GM18951 (cell line): ENCODE measurements at regions not wholly inside any gene's neighbourhood (a gene's known extent, or its start where the extent isn't known, plus 50 kb on each side); places are given as distances from the start of the nearest gene placed in this dataset.

Source experiments
- POLR2A ChIP-seq: IDR thresholded peaks from 4 replicates; pipeline ENCODE4 v1.6.1; 2011; ENCODE audit warnings: mild to moderate bottlenecking; ENCODE audit not compliant: insufficient read length, insufficient read depth; ENCODE audit errors: extremely low read depth
- in situ Hi-C: fragments of 300-500 bp; cut with MboI; formaldehyde crosslinking; loops from one replicate; pipeline ENCODE4 v1.12.0; 2022; ENCODE audit warnings: low sequenced_read_pairs, mixed read lengths, inconsistent platforms; ENCODE audit not compliant: unreplicated experiment

DNA sequence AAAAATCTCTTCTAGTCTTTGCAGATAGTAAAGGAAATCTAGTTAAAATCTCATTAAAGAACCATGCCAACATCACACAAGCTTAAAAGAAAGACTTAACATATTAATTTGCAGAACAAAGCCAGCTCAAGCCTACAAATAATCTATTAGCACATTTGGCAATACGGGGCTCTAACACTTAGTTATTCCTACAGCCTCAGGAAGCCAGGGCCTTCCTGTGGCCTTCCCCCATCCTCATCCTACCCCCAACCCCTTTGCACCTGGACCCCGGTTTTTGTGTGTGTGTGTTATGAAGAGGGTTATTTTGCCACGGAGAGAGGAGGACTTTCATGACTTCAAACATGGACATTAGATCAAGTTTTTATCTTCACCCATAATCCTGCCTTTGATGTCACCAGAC is 64.6 kb downstream of the FOXB2 start:
- no peak for TF ChIP-seq POLR2A
- in situ Hi-C loops, result no loop called here

DNA sequence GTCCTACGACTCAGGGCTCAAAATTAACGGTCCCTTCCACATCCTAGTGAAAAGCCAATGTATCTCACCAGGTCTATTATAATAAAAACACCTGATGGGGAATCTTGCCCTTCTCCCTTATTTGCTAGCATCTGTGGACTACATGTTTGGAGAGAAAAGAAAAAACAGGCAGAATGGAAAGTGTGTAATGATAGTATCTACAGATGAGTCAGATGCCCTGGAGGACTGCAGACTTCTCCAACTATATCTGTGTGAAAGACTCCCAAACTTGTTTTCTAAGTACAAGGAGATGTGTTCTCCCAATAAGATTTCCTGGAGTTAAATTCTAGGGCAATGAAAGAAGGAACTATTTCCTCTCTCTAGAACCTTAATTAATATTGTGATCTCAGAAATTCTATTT is 66.0 kb downstream of the FOXB2 start:
- in situ Hi-C loops, result no loop called here

GRCh38 chr9:77087506-77087905 is 68.1 kb downstream of the FOXB2 start:
- no peak for TF ChIP-seq POLR2A
- in situ Hi-C loops, result no loop called here

More for the DNA sequence above, 66.0 kb downstream of the FOXB2 start:
- no peak for TF ChIP-seq POLR2A

- no peak for TF ChIP-seq POLR2A
- in situ Hi-C loops, result no loop called here
These were observed 73.1 kb downstream of the FOXB2 start for GRCh38 chr9:77092536-77092935.

DNA sequence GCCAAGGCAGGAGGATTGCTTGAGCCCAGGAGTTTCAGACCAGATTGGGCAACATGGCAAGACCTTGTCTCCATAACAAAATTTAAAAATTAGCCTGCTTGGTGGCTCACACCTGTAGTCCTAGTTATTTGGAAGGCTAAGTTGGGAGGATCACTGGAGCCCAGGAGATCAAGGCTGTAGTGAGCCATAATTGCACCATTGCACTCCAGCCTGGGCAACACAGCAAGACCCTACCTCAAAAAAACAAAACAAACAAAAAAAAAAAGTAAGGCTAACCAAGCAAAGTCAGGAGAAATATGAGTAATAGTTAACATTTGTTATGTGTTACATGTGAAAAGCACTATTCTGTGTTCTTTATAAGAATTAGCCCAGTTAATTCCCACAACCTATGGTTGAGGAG is 74.7 kb downstream of the FOXB2 start:
- TF ChIP-seq POLR2A, result no peak
- in situ Hi-C loops, result no loop called here

GRCh38 chr9:77097335-77097734 is 77.9 kb downstream of the FOXB2 start:
- in situ Hi-C loops, result no loop called here
- no peak for TF ChIP-seq POLR2A

DNA sequence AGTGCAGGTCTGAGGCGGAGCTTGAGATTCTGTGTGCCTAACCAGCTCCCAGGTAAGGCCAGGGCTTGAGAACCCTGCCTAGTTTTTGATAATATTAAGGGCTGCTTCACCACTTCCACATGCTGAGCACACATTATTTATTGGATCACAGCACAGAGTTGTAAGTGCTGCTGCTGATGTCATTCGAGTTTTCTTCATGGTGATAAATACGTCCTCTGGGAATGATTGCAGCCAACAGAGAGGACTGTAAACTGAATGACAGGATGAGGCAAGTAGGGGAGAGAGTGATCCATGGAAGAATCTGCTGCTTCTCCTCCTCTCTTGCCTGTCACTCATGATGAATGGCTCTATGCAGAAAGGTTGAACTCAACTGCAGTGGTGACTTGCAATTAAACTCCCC is 77.9 kb upstream of the VPS13A start:
- TF ChIP-seq POLR2A, result no peak
- in situ Hi-C loops, result no loop called here

GRCh38 chr9:77111408-77111807 is 65.9 kb upstream of the VPS13A start:
- in situ Hi-C loops, result no loop called here
- no peak for TF ChIP-seq POLR2A

GRCh38 chr9:77125665-77126064 is 51.7 kb upstream of the VPS13A start:
- TF ChIP-seq POLR2A, result no peak
- in situ Hi-C loops, result loop anchor here (25.0 kb wide), 1 partner anchor 313 kb away; no protein-coding TSS in a partner anchor

- TF ChIP-seq POLR2A, result no peak
- in situ Hi-C loops, result loop anchor here (25.0 kb wide), 1 partner anchor 315 kb away; no protein-coding TSS in a partner anchor
These were observed 50.3 kb upstream of the VPS13A start for GRCh38 chr9:77127071-77127470.
